Brain microvascular endothelial cell (primary cell): ENCODE measurements at regions not wholly inside any gene's neighbourhood (a gene's known extent, or its start where the extent isn't known, plus 50 kb on each side); places are given as distances from the start of the nearest gene placed in this dataset.

Experiments
- DNase-seq: peaks from one replicate; pipeline ENCODE4 v3.0.0-alpha.2; 2020
- H3K27ac ChIP-seq: fragments of 250-450 bp; sonication (Bioruptor Pico); 2 replicates; pipeline ENCODE4 v1.5.1; 2020; ENCODE audit warnings: mild to moderate bottlenecking, moderate library complexity
- H3K27me3 ChIP-seq: fragments of 250-450 bp; sonication (Bioruptor Pico); replicated peaks from 2 replicates; pipeline ENCODE4 v1.5.1; 2020; ENCODE audit warnings: mild to moderate bottlenecking
- H3K36me3 ChIP-seq: fragments of 250-450 bp; sonication (Bioruptor Pico); replicated peaks from 2 replicates; pipeline ENCODE4 v1.5.1; 2020; ENCODE audit warnings: mild to moderate bottlenecking
- H3K4me3 ChIP-seq: 2 replicates; pipeline ENCODE4 v1.5.1; 2011; ENCODE audit warnings: low read depth, mild to moderate bottlenecking, control low read depth, low read length, moderate library complexity
- CTCF ChIP-seq: IDR thresholded peaks from 2 replicates; pipeline ENCODE4 v1.5.1; 2011; ENCODE audit warnings: low read depth, mild to moderate bottlenecking, moderate library complexity, low read length, control low read depth, inconsistent platforms; ENCODE audit errors: missing control alignments
- in situ Hi-C: cut with HindIII; loops from 2 replicates; pipeline ENCODE4 v1.10.0; 2017; ENCODE audit warnings: low sequenced_read_pairs, low pct_ligation_motif_present

GRCh38 chr2:191555092-191555742, 122.7 kb upstream of the NABP1 start:
- H3K27me3 ChIP-seq = no peaks in the 10 kb centered on the region
- peak; percentile 76 for DNase-seq
- in situ Hi-C loops = loop anchor here (25.0 kb wide), 2 partner anchors 132 to 607 kb away; partner anchors contain the start of gene NABP1
- no peaks in the 10 kb centered on the region for H3K36me3 ChIP-seq
- TF ChIP-seq CTCF = peak; percentile 78
- H3K27ac ChIP-seq = no peak overlapping the region
- no peak overlapping the region for H3K4me3 ChIP-seq

- H3K4me3 ChIP-seq = no peak overlapping the region
- in situ Hi-C loops = loop anchor here (25.0 kb wide), 2 partner anchors 131 to 606 kb away; partner anchors contain the start of gene NABP1
- H3K36me3 ChIP-seq = no peaks in the 10 kb centered on the region
- no peak overlapping the region for H3K27ac ChIP-seq
- TF ChIP-seq CTCF = no peak
- DNase-seq = no peak
- no peaks in the 10 kb centered on the region for H3K27me3 ChIP-seq
Measured at GRCh38 chr2:191556463-191556862, 121.5 kb upstream of the NABP1 start.

GRCh38 chr2:191557841-191558240, 120.1 kb upstream of the NABP1 start:
- H3K27me3 ChIP-seq = no peaks in the 10 kb centered on the region
- in situ Hi-C loops = loop anchor here (25.0 kb wide), 2 partner anchors 129 to 604 kb away; partner anchors contain the start of gene NABP1
- H3K4me3 ChIP-seq = no peak overlapping the region
- H3K27ac ChIP-seq = no peak overlapping the region
- DNase-seq = no peak
- no peak for TF ChIP-seq CTCF
- H3K36me3 ChIP-seq = no peaks in the 10 kb centered on the region

- Histone ChIP-seq H3K4me3 (no peak overlapping the region), H3K27me3 (no peaks in the 10 kb centered on the region), H3K27ac (no peak overlapping the region), H3K36me3 (no peaks in the 10 kb centered on the region)
- in situ Hi-C loops = loop anchor here (25.0 kb wide), 2 partner anchors 128 to 603 kb away; partner anchors contain the start of gene NABP1
- TF ChIP-seq CTCF = no peak
- DNase-seq = no peak
Measured at GRCh38 chr2:191559569-191559968, 118.4 kb upstream of the NABP1 start.

GRCh38 chr2:191560411-191560980, 117.4 kb upstream of the NABP1 start:
- in situ Hi-C loops = loop anchor here (25.0 kb wide), 2 partner anchors 127 to 602 kb away; partner anchors contain the start of gene NABP1
- Histone ChIP-seq H3K4me3 (no peak overlapping the region), H3K36me3 (no peaks in the 10 kb centered on the region), H3K27ac (no peak overlapping the region), H3K27me3 (no peaks in the 10 kb centered on the region)
- TF ChIP-seq CTCF = no peak
- no peak for DNase-seq
